ENCODE measurements at regions not wholly inside any gene's neighbourhood (a gene's known extent, or its start where the extent isn't known, plus 50 kb on each side); places are given as distances from the start of the nearest gene placed in this dataset.

GRCh38 chr4:130361616-130362015, 1265.7 kb downstream of the C4orf33 start (continued):
- TF ChIP-seq ZNF217 (CRISPR knock-in tag; IDR thresholded peaks at IDR 0.05) (no peak), ELK3 (CRISPR knock-in tag; IDR thresholded peaks at IDR 0.05) (no peak), PHB (CRISPR knock-in tag; IDR thresholded peaks at IDR 0.05) (no peak)

GRCh38 chr4:130368668-130369067, 1272.7 kb downstream of the C4orf33 start:
- FAIRE-seq (no peak), DNase-seq (ENCODE audit: extremely low read depth in 1 of 4, low spot score in 3 of 4) (no peak), ATAC-seq (no peak)
- Histone ChIP-seq H3K9ac (ENCODE audit: insufficient read depth in 1 of 2, low read depth in 2 of 2, low read length in 2 of 2) (no peak overlapping the region), H3K9me3 (replicated peaks; ENCODE audit: control insufficient read depth, insufficient read depth, low read depth, low read length) (no peaks in the 10 kb centered on the region), H3K27ac (ENCODE audit: extremely low read depth, low read depth, low read length) (no peak overlapping the region), H3K9me1 (ENCODE audit: control insufficient read depth, insufficient read depth, low read length) (no peaks in the 10 kb centered on the region), H3K27me3 (ENCODE audit: control insufficient read depth in 2 of 2, insufficient read depth in 2 of 2, low read length in 2 of 2) (no peaks in the 10 kb centered on the region), H4K20me1 (replicated peaks; ENCODE audit: control insufficient read depth, insufficient read depth, low read length) (no peaks in the 10 kb centered on the region), H3K36me3 (ENCODE audit: control insufficient read depth, insufficient read depth, low read length) (no peaks in the 10 kb centered on the region), H3K79me2 (ENCODE audit: control insufficient read depth, insufficient read depth, low read length) (no peaks in the 10 kb centered on the region), H3K4me3 (no peak overlapping the region), H3K4me1 (replicated peaks in 1 of 2; ENCODE audit: control insufficient read depth in 2 of 2, insufficient read depth in 2 of 2, low read length in 2 of 2) (no peaks in the 10 kb centered on the region), H2AFZ (ENCODE audit: low read depth, low read length) (no peak overlapping the region), H3K4me2 (ENCODE audit: insufficient read depth, low read length) (no peak overlapping the region)
- ChIA-PET CTCF (ENCODE audit: low intra/inter-chr PET ratio) (no interaction called here), POLR2A (no interaction called here)
- intact Hi-C loops (cut with micrococcal nuclease) (no loop called here), in situ Hi-C loops (cut with MboI) (no loop called here)
- no TSS peak for BruUV-seq (replicated peaks)
- TF ChIP-seq, protein P1, sequence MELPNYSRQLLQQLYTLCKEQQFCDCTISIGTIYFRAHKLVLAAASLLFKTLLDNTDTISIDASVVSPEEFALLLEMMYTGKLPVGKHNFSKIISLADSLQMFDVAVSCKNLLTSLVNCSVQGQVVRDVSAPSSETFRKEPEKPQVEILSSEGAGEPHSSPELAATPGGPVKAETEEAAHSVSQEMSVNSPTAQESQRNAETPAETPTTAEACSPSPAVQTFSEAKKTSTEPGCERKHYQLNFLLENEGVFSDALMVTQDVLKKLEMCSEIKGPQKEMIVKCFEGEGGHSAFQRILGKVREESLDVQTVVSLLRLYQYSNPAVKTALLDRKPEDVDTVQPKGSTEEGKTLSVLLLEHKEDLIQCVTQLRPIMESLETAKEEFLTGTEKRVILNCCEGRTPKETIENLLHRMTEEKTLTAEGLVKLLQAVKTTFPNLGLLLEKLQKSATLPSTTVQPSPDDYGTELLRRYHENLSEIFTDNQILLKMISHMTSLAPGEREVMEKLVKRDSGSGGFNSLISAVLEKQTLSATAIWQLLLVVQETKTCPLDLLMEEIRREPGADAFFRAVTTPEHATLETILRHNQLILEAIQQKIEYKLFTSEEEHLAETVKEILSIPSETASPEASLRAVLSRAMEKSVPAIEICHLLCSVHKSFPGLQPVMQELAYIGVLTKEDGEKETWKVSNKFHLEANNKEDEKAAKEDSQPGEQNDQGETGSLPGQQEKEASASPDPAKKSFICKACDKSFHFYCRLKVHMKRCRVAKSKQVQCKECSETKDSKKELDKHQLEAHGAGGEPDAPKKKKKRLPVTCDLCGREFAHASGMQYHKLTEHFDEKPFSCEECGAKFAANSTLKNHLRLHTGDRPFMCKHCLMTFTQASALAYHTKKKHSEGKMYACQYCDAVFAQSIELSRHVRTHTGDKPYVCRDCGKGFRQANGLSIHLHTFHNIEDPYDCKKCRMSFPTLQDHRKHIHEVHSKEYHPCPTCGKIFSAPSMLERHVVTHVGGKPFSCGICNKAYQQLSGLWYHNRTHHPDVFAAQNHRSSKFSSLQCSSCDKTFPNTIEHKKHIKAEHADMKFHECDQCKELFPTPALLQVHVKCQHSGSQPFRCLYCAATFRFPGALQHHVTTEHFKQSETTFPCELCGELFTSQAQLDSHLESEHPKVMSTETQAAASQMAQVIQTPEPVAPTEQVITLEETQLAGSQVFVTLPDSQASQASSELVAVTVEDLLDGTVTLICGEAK (IDR thresholded peaks at IDR 0.05): no peak
- TF ChIP-seq, protein P1 (CRISPR knock-in tag; IDR thresholded peaks at IDR 0.05): no peak
- no peak for TF ChIP-seq MTA2 (IDR thresholded peaks at IDR 0.05; ENCODE audit: low read depth)
- TF ChIP-seq PHTF2 (CRISPR knock-in tag; IDR thresholded peaks at IDR 0.05): no peak
- TF ChIP-seq ZBTB11 (CRISPR knock-in tag; IDR thresholded peaks at IDR 0.05): no peak
- no peak for TF ChIP-seq ARID1B (IDR thresholded peaks at IDR 0.05)
